A673 (cell line): ENCODE measurements at regions not wholly inside any gene's neighbourhood (a gene's known extent, or its start where the extent isn't known, plus 50 kb on each side); places are given as distances from the start of the nearest gene placed in this dataset.
"Not testable (repeated sequence)": the region's sequence is repeated elsewhere in the genome, so short reads cannot be mapped to it uniquely, and the experiment has no call there.

Experiments
- CTCF ChIP-seq: fragments of 300-800, 200-600 bp; sonication (generic); conservative IDR thresholded peaks from 2 replicates; pipeline ENCODE4 v1.5.1; 2017; ENCODE audit warnings: low read depth, mild to moderate bottlenecking, antibody characterized with exemption, low read length, moderate library complexity, mixed read lengths
- EZH2 ChIP-seq: fragments of 200-600 bp; sonication (generic); IDR thresholded peaks from 2 replicates; pipeline ENCODE4 v1.6.1; 2017; ENCODE audit warnings: borderline replicate concordance, low read depth, mild to moderate bottlenecking, mixed read lengths, antibody characterized with exemption, low read length; ENCODE audit not compliant: poor library complexity, severe bottlenecking

- TF ChIP-seq CTCF, EZH2: not testable (repeated sequence)
Observed at GRCh38 chr1:206335162-206335561, 131.8 kb downstream of the SRGAP2 start.
